Transverse colon (tissue), 3 donors: ENCODE measurements at regions not wholly inside any gene's neighbourhood (a gene's known extent, or its start where the extent isn't known, plus 50 kb on each side); places are given as distances from the start of the nearest gene placed in this dataset.
"Not testable (repeated sequence)": the region's sequence is repeated elsewhere in the genome, so short reads cannot be mapped to it uniquely, and the experiment has no call there.

Experiments used
- CTCF ChIP-seq, 5 experiments: fragments of 200-600 bp in 3 of 5; fragments of 450-650 bp in 2 of 5; sonication (generic) in 3 of 5; IDR thresholded peaks; 1 replicate in 2 of 5; 2 replicates in 3 of 5; pipeline ENCODE4 v1.5.1; 2016 to 2017; ENCODE audit warnings: antibody characterized with exemption in 5 of 5, inconsistent platforms in 3 of 5, mild to moderate bottlenecking in 2 of 5, moderate library complexity in 1 of 5
- POLR2A ChIP-seq: fragments of 450-650 bp; IDR thresholded peaks from one replicate; pipeline ENCODE4 v1.6.1; 2016; ENCODE audit warnings: antibody characterized with exemption, mild to moderate bottlenecking, moderate library complexity

- TF ChIP-seq CTCF (IDR thresholded peaks at IDR 0.05); POLR2A: not testable (repeated sequence)
These were observed 157.3 kb upstream of the ARHGAP28 start for GRCh38 chr18:6572192-6572591.
